AG04450 (cell line): ENCODE measurements at regions not wholly inside any gene's neighbourhood (a gene's known extent, or its start where the extent isn't known, plus 50 kb on each side); places are given as distances from the start of the nearest gene placed in this dataset.
"Not testable (repeated sequence)": the region's sequence is repeated elsewhere in the genome, so short reads cannot be mapped to it uniquely, and the experiment has no call there.

Source experiments
- CTCF ChIA-PET: fragments of 300-600, 350-600 bp; formaldehyde crosslinking; extraction: SDS; loops from one replicate; lab custom pipeline; 2022; ENCODE audit warnings: antibody characterized with exemption, inconsistent platforms; lab: Charles Lee
- POLR2A ChIA-PET: fragments of 350-600 bp; formaldehyde crosslinking; extraction: SDS; loops from one replicate; lab custom pipeline; 2021; ENCODE audit warnings: antibody characterized with exemption, inconsistent platforms; lab: Yijun Ruan, JAX
- DNase-seq: peaks from one replicate; pipeline ENCODE4 v3.0.0-alpha.2; 2011; ENCODE audit warnings: low read depth, low spot score
- H3K27ac ChIP-seq: one replicate; pipeline ENCODE4 v1.5.1; 2012; ENCODE audit warnings: low read depth, low read length, control low read depth
- H3K27me3 ChIP-seq: one replicate; pipeline ENCODE4 v1.6.0; 2012; ENCODE audit warnings: low read length; ENCODE audit not compliant: control insufficient read depth, insufficient read depth
- H3K4me3 ChIP-seq: 2 replicates; pipeline ENCODE4 v1.5.1; 2011; ENCODE audit warnings: mild to moderate bottlenecking, low read depth, low read length, control low read depth
- H3K9me3 ChIP-seq: 2 replicates; pipeline ENCODE4 v1.5.1; 2012; ENCODE audit warnings: low read length; ENCODE audit not compliant: control insufficient read depth, insufficient read depth
- CTCF ChIP-seq: IDR thresholded peaks from 2 replicates; pipeline ENCODE4 v1.5.1; 2011; ENCODE audit warnings: low read depth, low read length, control low read depth, inconsistent platforms

GRCh38 chr1:761791-762190 is 75.3 kb upstream of the OR4F16 start:
- H3K9me3 ChIP-seq, POLR2A ChIA-PET, DNase-seq, H3K4me3 ChIP-seq, H3K27ac ChIP-seq, H3K27me3 ChIP-seq, CTCF ChIA-PET: not testable (repeated sequence)

- H3K27me3 ChIP-seq, CTCF ChIA-PET, H3K9me3 ChIP-seq: not testable (repeated sequence)
Measured at GRCh38 chr1:771449-771848, 85.0 kb upstream of the OR4F16 start.

GRCh38 chr1:777480-778180 is 91.2 kb upstream of the OR4F16 start:
- CTCF ChIA-PET, POLR2A ChIA-PET, H3K27ac ChIP-seq, H3K9me3 ChIP-seq, DNase-seq, H3K27me3 ChIP-seq: not testable (repeated sequence)
- H3K4me3 ChIP-seq: peak overlapping the region; percentile 47

More at GRCh38 chr1:771449-771848, 85.0 kb upstream of the OR4F16 start:
- H3K27ac ChIP-seq, H3K4me3 ChIP-seq, POLR2A ChIA-PET, DNase-seq: not testable (repeated sequence)

- peak; percentile 99 for DNase-seq
- Histone ChIP-seq H3K4me3 (peak overlapping the region; percentile 76), H3K27ac (peak overlapping the region; percentile 81)
- peak; percentile 19; the same call in 1 of the 2 replicates for TF ChIP-seq CTCF
- H3K27me3 ChIP-seq, H3K9me3 ChIP-seq, POLR2A ChIA-PET, CTCF ChIA-PET: not testable (repeated sequence)
Measured at GRCh38 chr1:778451-779278, 92.2 kb upstream of the OR4F16 start.

- POLR2A ChIA-PET, CTCF ChIA-PET, H3K27ac ChIP-seq, H3K27me3 ChIP-seq, H3K9me3 ChIP-seq, DNase-seq: not testable (repeated sequence)
- H3K4me3 ChIP-seq: peak overlapping the region; percentile 36
Measured at GRCh38 chr1:779621-780020, 93.2 kb upstream of the OR4F16 start.

- no peak for DNase-seq
- H3K4me3 ChIP-seq: no peak overlapping the region
- no peak for TF ChIP-seq CTCF
- POLR2A ChIA-PET: no interaction called here
- CTCF ChIA-PET: no interaction called here
- peaks cover 27% of the 10 kb centered on the region for H3K9me3 ChIP-seq
- H3K27ac ChIP-seq: no peak overlapping the region
- no peaks in the 10 kb centered on the region for H3K27me3 ChIP-seq
Measured at GRCh38 chr1:788835-789234, 102.4 kb upstream of the OR4F16 start.

- peaks cover 27% of the 10 kb centered on the region for H3K9me3 ChIP-seq
- POLR2A ChIA-PET, DNase-seq, H3K27ac ChIP-seq, H3K4me3 ChIP-seq, H3K27me3 ChIP-seq, CTCF ChIA-PET: not testable (repeated sequence)
Measured at GRCh38 chr1:789606-790005, 103.2 kb upstream of the OR4F16 start.

GRCh38 chr1:790388-790930 is 104.0 kb upstream of the OR4F16 start:
- CTCF ChIA-PET, H3K4me3 ChIP-seq, DNase-seq, POLR2A ChIA-PET, H3K27me3 ChIP-seq, H3K27ac ChIP-seq: not testable (repeated sequence)
- H3K9me3 ChIP-seq: peaks cover 27% of the 10 kb centered on the region

GRCh38 chr1:794310-794709 is 107.9 kb upstream of the OR4F16 start:
- CTCF ChIA-PET, H3K4me3 ChIP-seq, DNase-seq, POLR2A ChIA-PET, H3K27me3 ChIP-seq, H3K27ac ChIP-seq: not testable (repeated sequence)
- H3K9me3 ChIP-seq: peaks cover 17% of the 10 kb centered on the region
